Body of pancreas (tissue), 4 donors: ENCODE measurements at regions not wholly inside any gene's neighbourhood (a gene's known extent, or its start where the extent isn't known, plus 50 kb on each side); places are given as distances from the start of the nearest gene placed in this dataset.

Experiments used
- POLR2A ChIP-seq, 3 donors: fragments of 450-650 bp; IDR thresholded peaks; one replicate each; pipeline ENCODE4 v1.6.1; 2016; ENCODE audit warnings: antibody characterized with exemption in 3 of 3, mild to moderate bottlenecking in 2 of 3
- TF ChIP-seq, protein P1 (sequence below), 7 experiments: fragments of 450-650 bp in 4 of 7; fragments of 200-600 bp in 3 of 7; sonication (generic) in 3 of 7; IDR thresholded peaks; one replicate each; pipeline ENCODE4 v1.5.1; 2016 to 2019; ENCODE audit warnings: antibody characterized with exemption in 7 of 7

DNA sequence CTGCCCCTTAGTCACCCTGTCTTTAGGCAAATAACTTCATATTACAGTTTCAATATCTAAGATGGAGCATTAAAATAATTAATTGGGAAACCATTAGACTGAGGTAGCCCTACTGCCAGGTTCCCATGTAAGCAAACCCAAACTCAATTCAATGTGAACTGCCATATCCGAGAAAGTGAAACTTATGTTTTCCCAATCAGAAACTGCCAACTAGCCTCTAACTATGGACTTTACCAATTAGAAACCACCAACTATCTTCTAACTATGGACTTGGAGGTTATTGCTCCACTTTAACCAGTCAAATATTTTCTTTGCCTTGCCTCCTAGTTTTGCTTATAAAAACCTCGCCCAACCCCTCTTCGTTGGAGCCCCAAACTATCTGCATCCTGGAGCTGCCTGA is 218.5 kb downstream of the ENC1 start:
- TF ChIP-seq, protein P1, sequence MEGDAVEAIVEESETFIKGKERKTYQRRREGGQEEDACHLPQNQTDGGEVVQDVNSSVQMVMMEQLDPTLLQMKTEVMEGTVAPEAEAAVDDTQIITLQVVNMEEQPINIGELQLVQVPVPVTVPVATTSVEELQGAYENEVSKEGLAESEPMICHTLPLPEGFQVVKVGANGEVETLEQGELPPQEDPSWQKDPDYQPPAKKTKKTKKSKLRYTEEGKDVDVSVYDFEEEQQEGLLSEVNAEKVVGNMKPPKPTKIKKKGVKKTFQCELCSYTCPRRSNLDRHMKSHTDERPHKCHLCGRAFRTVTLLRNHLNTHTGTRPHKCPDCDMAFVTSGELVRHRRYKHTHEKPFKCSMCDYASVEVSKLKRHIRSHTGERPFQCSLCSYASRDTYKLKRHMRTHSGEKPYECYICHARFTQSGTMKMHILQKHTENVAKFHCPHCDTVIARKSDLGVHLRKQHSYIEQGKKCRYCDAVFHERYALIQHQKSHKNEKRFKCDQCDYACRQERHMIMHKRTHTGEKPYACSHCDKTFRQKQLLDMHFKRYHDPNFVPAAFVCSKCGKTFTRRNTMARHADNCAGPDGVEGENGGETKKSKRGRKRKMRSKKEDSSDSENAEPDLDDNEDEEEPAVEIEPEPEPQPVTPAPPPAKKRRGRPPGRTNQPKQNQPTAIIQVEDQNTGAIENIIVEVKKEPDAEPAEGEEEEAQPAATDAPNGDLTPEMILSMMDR (IDR thresholded peaks at IDR 0.05) = no peak
- TF ChIP-seq POLR2A (IDR thresholded peaks at IDR 0.05) = no peak
